HG02970 (cell line): ENCODE measurements at regions not wholly inside any gene's neighbourhood (a gene's known extent, or its start where the extent isn't known, plus 50 kb on each side); places are given as distances from the start of the nearest gene placed in this dataset.
"Not testable (repeated sequence)": the region's sequence is repeated elsewhere in the genome, so short reads cannot be mapped to it uniquely, and the experiment has no call there.

Source experiments
- ATAC-seq: cut with Tn5 transposase; IDR thresholded peaks from one replicate; pipeline ENCODE4 v1.9.1; 2021; ENCODE audit warnings: mild to moderate bottlenecking, moderate library complexity, moderate number of reproducible peaks; ENCODE audit not compliant: unreplicated experiment, low FRiP score

DNA sequence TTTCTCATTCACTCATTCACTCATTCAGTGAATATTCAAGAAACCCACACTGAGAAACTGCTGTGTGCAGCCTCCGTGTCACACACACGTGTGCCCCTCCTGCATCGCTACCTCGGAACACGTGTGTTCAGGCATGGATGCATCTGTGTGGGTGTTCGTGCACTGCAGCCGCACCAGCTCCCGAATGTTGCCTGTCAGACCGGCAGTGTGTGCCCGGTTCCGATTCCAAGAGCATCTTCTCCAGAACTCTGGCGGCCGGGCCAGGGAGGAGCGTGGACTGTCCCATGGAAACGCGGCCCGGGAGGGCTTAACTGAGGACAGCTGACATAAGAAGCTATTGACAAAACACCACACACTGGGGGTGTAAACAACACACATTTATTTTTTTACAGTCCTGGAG, 216.0 kb downstream of the DLL1 start:
- no peak for ATAC-seq

DNA sequence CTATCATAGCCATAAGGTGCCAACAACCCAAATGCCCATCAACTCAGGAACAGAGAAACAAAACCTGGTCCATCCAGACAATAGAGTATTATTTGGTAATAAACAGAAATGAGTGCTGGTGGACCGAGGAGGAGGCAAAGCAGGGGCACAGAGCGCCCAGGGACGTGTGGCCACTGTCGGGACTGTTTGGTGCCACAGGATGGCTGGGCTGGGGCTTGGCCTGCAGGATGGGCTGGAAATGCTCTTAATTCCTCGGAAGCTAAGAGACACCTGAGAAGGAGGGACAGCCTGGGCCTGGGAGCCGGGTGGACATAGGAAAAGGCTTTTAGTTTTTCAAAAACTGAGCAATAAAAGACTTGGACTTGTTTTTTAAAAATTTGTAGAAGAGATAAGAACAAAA, 216.4 kb downstream of the DLL1 start:
- ATAC-seq: no peak

DNA sequence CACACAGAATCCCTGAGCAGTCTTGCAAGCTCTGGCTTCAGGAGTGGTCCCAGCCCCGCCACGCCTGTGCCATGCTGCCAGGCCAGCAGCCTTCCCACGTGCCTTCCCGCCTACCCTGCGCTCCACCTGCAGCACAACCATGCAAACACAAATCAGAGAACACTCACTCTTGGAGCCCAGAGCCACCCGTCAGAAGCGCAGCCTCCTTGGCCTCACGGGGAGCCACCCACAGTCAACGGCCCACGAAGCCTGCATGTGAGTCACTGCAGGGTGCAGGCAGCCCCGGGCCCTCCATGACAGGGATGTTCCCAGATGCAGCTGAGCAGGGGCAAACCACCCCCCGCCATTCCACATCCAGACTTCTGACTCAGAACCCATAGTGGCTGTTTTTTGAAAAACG, 217.0 kb downstream of the DLL1 start:
- no peak for ATAC-seq

DNA sequence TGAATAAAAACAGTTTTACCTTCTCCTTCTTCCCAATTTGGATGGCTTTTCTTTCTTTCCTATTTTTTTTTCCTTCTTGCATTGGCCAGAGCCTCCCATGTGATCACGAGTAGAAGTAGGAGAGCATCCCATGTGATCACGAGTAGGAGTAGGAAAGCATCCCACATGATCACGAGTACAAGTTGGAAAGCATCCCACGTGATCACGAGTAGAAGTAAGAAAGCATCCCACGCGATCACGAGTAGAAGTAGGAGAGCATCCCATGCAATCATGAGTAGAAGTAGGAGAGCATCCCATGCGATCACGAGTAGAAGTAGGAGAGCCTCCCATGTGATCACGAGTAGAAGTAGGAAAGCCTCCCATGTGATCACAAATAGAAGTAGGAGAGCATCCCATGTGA, 218.6 kb downstream of the DLL1 start:
- no peak for ATAC-seq

DNA sequence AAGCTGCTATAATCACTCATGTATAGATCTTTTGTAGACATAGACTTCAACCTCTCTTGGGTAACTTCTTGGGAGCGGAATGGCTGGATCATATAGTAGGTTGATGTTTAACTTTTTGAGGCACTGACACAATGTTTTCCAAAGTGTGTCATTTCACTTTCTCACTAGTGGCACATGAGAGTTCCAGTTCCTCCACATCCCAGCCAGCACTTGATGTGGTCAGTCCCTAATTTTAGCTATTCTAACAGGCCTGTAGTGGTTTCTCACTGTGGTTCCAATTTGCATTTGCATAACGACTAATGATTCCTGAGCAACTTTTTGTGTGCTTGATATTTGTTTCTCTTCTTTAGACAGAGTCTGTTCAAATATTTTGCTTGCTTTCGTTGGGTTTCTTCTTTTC, 221.3 kb downstream of the DLL1 start:
- ATAC-seq: no peak

DNA sequence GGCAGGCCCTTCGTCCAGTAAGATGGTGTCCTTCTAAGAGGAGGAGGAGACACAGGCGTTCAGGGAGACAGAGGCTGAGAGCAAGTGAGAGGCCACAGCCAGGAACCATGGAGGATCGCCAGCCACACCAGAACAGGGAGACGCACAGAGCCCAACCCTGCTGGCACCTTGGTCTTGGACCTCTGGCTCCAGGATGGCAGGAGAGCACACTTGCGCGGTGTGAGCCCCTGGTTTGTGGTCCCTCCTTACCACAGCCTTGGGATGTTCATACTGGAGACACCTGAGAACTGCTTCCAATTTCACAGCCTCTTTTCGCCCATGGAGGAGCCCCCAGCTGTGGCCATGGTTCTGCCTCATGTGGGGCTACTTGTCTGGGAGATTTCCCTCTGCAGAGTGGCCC, 222.4 kb downstream of the DLL1 start:
- ATAC-seq: no peak

DNA sequence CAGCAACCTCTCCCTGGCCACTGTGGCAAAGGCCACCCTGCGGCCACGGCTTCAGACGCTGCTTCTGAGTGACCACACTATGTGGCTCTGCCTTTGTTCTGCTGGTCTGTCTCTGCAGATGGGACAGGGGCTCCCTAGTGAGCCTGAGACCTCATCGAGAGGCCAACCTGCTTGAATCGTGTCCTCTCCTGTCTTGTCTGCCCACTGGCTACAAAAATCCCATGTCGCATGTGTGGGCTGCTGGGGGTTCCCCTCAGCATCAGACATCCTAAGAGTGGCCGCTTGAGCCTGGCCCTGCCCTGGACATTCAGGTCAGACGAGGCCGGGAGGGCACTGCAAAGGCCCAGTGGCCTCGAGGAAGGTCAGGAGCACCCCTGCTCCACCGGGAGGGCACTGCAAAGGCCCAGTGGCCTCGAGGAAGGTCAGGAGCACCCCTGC, 222.9 kb downstream of the DLL1 start:
- ATAC-seq: no peak

DNA sequence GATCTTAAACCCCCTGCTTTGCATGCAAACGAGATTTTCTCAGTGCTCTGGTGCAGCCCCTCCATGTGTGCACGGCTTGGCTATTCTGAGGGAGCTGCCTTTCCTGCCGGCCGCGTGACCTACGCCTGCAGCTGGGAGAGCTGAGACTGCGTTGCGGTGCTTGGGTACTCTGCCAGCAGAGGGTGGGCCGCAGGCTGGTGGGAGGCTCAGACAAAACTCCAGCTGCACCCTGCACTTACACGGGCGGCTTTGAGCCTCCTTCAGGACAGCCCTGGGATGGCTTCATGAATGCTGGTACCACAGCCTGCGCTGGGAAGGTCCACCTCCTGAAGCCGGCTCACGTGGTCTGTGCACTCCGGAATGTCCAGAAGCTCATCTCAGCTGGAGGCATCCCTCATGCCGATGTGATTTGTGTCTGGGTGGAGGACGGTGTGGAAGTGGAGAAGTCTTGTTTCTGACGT, 223.7 kb downstream of the DLL1 start:
- no peak for ATAC-seq

DNA sequence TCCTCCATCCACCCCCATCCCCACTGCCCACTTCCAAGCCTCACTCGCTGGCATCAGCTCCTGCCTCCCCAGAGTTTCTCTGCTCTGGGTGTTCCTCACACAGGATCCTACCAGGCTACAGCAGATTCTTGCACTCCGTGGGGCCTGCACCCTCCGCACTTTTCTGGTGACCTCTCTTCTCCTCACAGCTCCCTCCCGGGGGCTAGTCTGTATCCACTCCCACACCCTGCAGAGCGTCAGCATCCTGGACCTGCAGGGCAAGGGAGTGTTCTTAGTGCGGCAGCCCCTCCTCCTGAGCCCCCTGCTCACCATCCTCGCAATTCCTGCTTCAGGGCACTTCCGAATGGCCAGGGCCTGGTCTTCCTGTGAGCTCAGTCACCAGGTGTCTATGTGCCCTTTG, 224.2 kb downstream of the DLL1 start:
- no peak for ATAC-seq

DNA sequence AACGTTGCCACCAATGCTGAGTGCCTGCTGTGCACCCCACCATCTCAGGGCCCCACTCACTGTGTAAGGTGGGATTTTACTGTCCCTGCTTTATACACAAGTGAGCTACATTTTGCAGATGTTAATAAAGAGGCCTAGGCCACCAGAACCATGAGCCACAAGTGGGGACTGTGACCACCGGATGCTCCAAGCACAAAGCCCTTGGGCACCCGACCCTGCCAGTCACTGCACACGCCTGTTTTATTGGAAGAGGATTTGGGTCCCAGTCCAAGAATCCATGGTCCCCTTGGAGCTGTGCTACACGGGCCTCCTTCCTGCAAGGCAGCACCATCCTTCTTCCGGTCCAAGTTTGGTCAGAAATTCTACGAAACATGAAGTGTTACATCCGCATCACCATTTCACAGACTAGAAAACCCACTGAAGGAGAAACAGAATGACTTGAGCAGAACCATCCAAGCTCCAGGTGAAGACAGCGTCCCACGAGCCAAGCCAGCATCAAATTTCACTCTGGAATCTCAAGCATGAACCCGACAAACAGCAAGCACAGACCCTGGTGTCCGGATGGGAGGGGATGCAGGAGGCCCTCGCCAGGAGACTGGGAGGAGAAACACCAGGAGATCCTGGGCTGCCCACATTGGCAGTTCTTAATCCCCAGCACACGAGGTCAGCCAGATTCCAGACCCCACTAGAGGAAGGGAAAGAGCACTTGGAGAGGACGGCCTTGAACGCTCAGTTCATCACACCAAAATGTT, 226.9 kb downstream of the DLL1 start:
- ATAC-seq: no peak

DNA sequence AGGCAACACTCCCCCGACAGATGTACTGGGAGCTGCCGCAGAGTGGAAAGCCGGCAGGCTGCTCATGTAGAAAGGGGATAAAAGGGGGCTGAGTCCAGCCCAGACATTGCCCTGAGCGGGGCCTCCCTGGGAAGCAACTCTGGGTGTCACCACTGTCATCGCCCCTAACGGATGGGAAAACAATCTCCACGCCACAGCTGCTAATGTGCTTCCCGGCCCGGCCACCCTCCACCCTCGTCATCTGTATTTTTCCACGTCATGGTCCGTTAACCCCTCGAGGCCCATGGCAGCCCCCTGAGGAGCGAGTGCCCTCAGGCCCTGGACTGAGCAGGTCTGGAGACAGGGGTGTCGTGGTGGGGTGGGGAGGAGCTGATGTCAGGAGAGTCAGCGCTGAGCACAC, 227.4 kb downstream of the DLL1 start:
- no peak for ATAC-seq

DNA sequence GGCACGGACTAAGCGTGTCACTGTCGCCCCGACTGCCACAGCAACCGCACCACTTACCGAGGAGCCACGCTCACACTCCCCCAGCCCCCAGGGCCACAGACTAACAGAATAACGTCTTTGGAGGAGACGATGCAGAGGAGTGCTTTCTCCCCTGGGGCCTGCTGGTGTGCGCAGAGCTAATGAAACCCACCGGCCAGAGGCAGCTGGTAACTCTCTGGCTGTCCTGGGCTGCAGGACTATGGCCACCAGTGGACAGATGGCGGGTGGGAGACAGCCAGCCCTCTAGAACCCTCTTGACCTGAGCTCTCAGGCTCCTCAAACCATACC, 228.0 kb downstream of the DLL1 start:
- no peak for ATAC-seq

DNA sequence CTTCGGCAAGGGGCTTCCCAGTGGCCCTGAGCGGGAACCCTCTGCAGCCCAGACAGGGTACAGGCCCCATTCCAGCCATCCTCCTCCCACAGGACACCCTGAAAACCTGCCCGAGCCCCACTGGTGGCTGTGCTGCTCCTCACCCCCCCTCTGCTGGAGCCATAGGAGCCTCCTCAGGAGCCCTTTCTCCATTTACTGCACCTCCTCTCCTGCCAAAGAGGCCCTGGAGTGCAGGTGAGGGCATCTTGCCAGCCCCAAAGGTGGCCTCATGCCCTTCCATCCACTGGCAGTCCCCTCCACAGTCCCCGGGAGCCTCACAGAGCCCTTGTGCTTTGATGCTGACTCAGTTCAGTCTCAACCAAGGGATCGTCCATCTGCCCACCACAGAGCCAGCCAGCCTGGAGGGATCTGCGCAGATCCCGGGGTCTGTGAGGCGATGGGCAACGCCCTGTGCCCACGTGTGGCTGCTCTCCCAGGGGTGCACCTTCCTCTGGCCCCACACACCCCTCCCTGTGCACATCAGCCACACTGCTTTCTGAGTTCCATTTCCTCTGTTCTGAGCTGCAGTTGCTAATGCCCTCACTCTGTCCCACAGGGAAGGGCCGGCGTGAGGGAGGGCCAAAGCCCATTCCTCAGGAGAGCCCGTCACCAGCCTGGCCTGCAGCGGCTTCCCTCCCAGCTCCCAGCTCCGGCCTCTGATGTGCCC, 228.5 kb downstream of the DLL1 start:
- no peak for ATAC-seq

DNA sequence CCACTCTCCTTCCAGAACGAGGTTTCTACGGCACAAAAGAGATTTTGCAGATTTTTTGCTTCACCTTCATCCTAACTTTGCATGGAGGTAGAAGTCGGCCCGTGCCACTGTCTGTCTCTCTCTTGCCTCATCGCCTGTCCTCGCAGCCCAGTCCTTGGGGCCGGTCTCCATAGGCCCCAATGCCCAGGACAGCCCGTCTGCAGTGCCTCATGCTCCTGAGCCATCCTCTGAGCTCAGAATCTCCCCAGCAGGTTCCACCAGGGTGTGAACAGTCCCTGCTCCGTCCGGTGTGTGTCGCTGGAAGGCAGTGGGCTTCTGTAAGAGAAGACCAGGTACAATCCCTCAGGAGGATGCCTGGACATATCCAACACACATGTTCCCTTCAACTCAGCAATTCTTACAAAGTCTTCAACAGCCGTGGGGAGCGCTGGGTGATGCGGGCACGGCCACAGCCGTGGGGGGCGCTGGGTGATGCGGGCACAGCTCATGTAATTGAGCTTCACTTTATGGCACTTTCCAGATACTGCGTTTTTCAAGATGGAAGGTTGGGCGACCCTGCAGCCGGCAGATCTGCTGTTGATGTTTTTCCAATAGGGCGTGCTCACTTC, 231.9 kb downstream of the DLL1 start:
- no peak for ATAC-seq

DNA sequence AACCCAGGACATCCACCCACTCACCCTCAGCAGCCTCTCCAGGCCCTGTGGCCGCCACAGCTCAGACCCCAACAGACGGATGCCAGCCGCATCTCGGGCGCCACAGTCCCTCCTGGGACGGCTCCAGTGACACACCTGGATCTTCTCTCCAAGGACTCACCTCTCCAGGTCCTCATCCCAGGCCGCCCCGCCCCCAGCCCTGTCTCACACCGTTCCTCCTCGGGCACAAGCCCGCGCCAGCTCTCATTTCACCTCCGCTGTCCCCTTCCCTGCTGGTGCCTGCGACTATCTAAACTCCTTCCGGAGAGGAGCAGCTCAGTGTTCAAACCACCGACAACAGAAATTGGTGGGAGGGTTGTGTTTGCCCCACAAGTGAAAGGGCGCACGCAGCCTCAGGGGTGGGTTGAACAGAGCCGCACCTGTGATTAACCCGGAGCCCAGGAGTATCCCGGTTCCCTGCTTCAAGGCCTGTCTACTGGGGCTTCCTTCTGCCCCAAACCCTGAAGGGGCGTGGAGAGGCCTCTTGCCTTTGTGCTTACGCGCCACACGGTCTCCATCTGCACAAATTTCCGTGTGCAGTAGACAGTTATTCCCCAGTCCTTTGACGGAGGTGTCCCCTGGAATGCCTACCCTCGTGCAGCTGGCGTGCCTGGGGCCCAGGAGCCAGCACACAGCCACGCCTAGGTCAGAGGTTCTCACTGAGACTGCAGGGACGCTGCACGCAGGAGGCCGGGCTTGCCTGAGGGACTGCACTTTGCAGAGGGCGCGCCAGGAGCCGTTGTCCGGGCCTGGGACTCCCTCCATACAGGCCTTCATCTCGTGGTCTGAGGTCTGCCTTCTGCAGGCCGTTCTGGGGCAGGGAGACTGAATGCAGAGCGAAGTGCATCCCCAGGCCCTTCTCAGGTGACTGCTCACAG, 232.7 kb downstream of the DLL1 start:
- ATAC-seq: no peak

DNA sequence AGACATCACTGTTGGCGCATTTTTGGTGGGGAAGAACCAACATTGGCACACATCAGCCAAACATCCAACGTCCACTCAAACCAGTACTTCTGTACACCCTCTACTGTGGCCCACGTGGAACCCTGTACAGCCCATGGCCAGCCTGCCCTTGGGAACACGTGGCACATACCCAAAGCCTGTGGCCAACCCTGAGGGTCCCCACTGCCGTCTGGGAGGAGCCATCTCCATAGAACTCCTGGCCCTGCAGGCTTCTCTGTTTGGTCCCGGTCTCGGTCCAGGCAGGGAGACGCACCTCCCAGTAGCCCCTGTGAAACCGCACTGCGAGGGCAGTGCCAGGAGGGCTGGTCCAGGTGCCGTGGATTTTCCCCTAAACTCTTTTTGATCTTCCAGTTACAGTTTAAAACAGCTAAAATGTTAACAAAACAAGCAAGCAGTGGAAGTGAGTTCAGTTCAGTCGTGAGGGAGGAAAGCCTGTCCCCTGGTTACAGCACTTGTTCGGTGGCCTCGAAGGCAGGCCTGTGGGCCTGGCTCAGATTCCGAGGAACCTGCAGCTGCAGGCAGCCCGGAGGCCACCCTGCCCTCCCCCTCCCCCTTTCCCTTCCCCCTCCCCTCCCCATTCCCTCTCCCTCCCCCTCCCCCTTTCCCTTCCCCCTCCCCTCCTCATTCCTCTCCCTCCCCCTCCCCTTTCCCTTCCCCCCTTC, 233.7 kb downstream of the DLL1 start:
- no peak for ATAC-seq

DNA sequence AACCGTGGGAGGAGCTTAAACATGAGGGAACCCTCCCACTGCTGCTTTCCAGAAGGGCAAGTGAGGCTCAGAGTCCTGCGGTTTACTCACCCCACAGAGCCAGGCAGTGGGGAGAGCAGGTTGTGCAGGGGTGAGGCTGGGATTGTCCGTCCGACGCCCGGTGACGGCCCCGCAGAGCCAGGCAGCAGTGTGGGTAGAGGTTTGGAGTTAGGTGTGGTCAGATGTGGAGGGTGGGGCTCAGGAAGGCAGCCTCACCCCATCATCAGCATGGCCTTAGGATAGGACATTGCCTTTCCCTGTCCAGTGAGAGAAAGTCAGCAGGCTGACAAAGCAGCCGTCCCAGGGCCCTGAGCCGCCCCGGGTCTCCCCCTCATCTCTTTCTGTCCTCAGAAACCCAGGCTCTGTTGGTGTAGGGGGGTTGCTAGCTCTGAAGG, 234.6 kb downstream of the DLL1 start:
- ATAC-seq: no peak

DNA sequence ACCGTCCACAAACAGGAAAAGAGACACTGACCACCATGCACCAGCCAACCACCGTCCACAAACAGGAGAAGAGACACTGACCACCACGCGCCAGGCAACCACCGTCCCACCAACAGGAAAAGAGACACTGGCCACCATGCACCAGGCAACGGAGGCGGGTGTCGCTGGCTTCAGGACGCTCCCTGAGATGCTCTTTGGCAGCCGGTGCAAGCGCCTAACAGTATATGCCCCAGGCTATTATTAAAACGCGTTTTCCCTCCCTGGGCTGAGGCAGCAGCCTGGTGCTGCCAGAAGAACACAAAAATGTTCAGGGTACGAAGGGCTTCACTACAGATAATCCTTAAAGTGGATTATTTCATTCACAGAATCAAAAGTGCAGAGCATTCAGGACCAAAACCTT, 235.1 kb downstream of the DLL1 start:
- ATAC-seq: not testable (repeated sequence)

DNA sequence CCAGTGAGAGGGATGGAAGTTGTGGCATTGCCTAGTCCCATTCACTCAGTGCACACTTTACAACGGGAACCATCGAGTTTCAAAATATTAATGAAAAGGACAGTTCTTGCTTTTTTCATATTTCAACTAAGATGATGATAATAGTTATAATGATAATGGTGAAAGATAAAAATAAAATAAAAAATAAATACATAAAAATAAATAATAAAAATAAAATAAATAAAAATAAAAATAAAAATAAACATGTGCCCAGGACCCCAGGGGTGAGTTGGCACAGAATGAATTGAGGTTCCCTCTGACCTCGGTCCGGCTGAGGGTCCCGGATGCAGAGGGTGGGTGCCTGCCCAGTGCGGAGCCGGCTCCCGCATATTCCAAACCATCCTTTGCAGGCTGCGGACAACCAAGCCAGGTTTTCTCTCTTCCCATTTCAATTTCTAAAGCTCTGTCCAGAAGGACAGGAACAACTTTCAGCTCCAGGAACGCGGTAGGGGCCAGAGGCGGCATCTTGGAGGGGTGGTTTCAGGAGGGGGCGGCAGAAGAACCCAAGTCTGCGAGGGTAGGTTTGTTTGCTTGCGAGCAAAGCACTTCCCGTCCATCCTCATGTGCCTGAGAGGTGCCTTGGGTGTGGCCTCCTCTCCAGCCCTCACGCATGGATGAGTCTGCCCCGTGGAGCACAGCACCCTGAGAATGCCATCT, 236.8 kb downstream of the DLL1 start:
- no peak for ATAC-seq
